ENCODE measurements at regions not wholly inside any gene's neighbourhood (a gene's known extent, or its start where the extent isn't known, plus 50 kb on each side); places are given as distances from the start of the nearest gene placed in this dataset.

DNA sequence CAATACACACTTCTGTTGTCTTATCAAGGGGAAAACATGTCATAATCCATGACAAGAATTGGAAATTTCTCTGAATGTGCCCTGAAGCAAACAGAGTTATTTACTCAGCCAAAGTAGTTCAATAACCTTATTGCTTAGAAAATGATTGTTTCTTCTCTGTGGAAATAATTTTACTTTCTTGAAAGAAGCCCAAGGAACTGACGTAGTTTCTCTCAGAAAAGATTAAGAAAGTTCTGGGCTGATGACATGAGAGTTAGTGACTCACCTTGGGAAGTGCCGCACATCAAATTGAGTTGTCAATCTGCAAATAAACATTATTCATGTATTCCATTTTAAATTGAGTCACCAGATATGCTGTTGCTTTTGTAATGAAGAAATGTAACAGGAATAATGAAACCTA is 418.6 kb upstream of the LRRC4C start:
- Histone ChIP-seq H3K4me1 (ENCODE audit: control insufficient read depth in 2 of 2, insufficient read depth in 2 of 2, low read length in 2 of 2) (no peaks in the 10 kb centered on the region), H3K36me3 (ENCODE audit: control insufficient read depth in 2 of 2, insufficient read depth in 2 of 2, low read length in 2 of 2) (no peaks in the 10 kb centered on the region), H3K9me3 (ENCODE audit: control insufficient read depth in 2 of 2, low read length in 2 of 2) (no peaks in the 10 kb centered on the region), H3K4me3 (ENCODE audit: low read length in 2 of 2) (no peak overlapping the region), H3K9ac (ENCODE audit: low read depth in 1 of 2, low read length in 2 of 2) (no peak overlapping the region), H3K27ac (ENCODE audit: low read depth in 2 of 2, low read length in 2 of 2) (no peak overlapping the region), H3K27me3 (ENCODE audit: control insufficient read depth in 2 of 2, insufficient read depth in 2 of 2, low read length in 2 of 2) (no peaks in the 10 kb centered on the region)

DNA sequence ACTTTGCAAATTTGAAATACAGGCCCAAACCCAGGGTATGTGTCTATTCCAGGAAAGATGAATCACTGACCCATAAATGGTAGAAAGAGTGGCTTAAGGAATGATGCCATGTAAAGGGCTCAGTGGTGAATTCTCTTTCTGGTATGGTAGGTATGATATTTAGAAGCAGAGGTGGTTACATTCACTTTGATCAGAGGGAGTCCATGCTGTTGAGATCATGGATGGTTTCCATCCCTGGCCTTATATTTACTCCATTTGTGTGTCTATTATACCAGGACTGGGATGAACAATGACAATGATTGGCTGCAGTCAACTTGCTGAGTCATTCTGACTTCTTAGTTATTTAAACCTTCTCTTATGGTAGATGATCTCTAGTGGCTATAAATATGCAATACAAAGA is 419.8 kb upstream of the LRRC4C start:
- H3K36me3 ChIP-seq (ENCODE audit: control insufficient read depth in 2 of 2, insufficient read depth in 2 of 2, low read length in 2 of 2) = no peaks in the 10 kb centered on the region
- no peaks in the 10 kb centered on the region for H3K9me3 ChIP-seq (ENCODE audit: control insufficient read depth in 2 of 2, low read length in 2 of 2)
- H3K27ac ChIP-seq (ENCODE audit: low read depth in 2 of 2, low read length in 2 of 2) = no peak overlapping the region
- H3K4me1 ChIP-seq (ENCODE audit: control insufficient read depth in 2 of 2, insufficient read depth in 2 of 2, low read length in 2 of 2) = no peaks in the 10 kb centered on the region
- H3K9ac ChIP-seq (ENCODE audit: low read depth in 1 of 2, low read length in 2 of 2) = no peak overlapping the region
- no peak overlapping the region for H3K4me3 ChIP-seq (ENCODE audit: low read length in 2 of 2)
- H3K27me3 ChIP-seq (ENCODE audit: control insufficient read depth in 2 of 2, insufficient read depth in 2 of 2, low read length in 2 of 2) = no peaks in the 10 kb centered on the region

DNA sequence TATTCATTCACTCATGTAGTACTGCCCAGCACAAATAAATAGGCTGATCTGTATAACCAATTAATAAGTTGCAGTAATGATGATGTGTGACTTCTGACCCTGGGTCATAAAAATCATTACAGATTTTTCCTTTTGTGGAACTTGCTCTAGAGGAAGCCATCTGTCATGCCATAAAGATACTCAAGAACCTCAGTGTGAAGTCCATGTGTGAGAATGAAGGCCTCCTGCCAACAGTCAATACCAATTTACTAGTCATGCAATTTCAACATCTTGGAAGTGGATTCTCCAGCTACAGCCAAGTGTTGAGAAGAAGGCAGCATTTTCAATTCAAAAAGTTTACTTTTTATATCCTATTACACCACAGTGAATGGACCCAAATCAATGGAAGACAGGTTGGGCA is 435.6 kb upstream of the LRRC4C start:
- H3K4me1 ChIP-seq (ENCODE audit: control insufficient read depth in 2 of 2, insufficient read depth in 2 of 2, low read length in 2 of 2) = no peaks in the 10 kb centered on the region
- no peak overlapping the region for H3K27ac ChIP-seq (ENCODE audit: low read depth in 2 of 2, low read length in 2 of 2)
- no peaks in the 10 kb centered on the region for H3K27me3 ChIP-seq (ENCODE audit: control insufficient read depth in 2 of 2, insufficient read depth in 2 of 2, low read length in 2 of 2)
- no peak overlapping the region for H3K4me3 ChIP-seq (ENCODE audit: low read length in 2 of 2)
- H3K36me3 ChIP-seq (ENCODE audit: control insufficient read depth in 2 of 2, insufficient read depth in 2 of 2, low read length in 2 of 2) = no peaks in the 10 kb centered on the region
- H3K9ac ChIP-seq (ENCODE audit: low read depth in 1 of 2, low read length in 2 of 2) = no peak overlapping the region
- no peaks in the 10 kb centered on the region for H3K9me3 ChIP-seq (ENCODE audit: control insufficient read depth in 2 of 2, low read length in 2 of 2)

DNA sequence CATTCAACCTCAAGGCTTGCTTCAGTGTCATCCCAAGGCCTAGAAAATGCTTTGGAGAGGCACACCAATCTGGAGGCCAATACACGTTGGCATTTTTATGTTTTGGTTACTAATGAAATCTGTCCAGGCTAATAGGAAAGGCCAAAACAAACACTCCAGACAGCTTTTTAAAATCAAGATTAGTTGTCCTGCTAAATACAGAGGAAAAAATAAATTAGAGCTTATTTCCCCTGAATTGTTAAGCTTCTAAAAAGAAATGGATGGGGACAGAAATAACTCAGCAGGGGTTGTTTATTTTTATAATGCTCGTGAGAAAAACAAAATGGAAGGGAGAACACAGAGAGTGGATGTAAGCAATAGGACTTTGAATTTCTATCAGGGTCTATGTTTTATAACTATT is 438.5 kb upstream of the LRRC4C start:
- no peaks in the 10 kb centered on the region for H3K27me3 ChIP-seq (ENCODE audit: control insufficient read depth in 2 of 2, insufficient read depth in 2 of 2, low read length in 2 of 2)
- H3K9me3 ChIP-seq (ENCODE audit: control insufficient read depth in 2 of 2, low read length in 2 of 2) = peaks cover 0 to 6% of the 10 kb centered on the region in 2 donors
- no peaks in the 10 kb centered on the region for H3K36me3 ChIP-seq (ENCODE audit: control insufficient read depth in 2 of 2, insufficient read depth in 2 of 2, low read length in 2 of 2)
- H3K9ac ChIP-seq (ENCODE audit: low read depth in 1 of 2, low read length in 2 of 2) = no peak overlapping the region
- no peaks in the 10 kb centered on the region for H3K4me1 ChIP-seq (ENCODE audit: control insufficient read depth in 2 of 2, insufficient read depth in 2 of 2, low read length in 2 of 2)
- H3K4me3 ChIP-seq (ENCODE audit: low read length in 2 of 2) = no peak overlapping the region
- H3K27ac ChIP-seq (ENCODE audit: low read depth in 2 of 2, low read length in 2 of 2) = no peak overlapping the region

DNA sequence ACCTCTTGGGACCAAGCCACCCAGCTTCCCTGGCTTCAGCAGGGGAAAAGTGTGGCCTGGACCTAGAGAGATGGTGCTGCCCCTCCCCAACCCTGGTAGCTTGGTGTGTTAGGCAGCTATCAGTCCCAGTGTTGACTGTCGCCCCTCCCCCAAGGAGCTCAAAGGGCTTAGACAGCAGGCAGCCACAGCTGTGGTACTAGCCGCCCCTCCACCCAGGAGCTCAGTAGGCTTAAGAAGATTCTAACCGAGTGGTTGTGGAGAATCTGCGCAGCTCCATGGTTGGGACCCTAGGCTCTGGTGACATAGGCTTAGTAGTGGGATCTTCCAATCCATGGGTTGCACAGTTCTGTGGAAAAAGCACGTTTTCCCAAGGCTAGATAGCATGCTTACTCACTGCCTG is 458.4 kb upstream of the LRRC4C start:
- H3K9me3 ChIP-seq (ENCODE audit: control insufficient read depth in 2 of 2, low read length in 2 of 2) = peaks cover 0 to 8% of the 10 kb centered on the region in 2 donors
- no peak overlapping the region for H3K4me3 ChIP-seq (ENCODE audit: low read length in 2 of 2)
- H3K27me3 ChIP-seq (ENCODE audit: control insufficient read depth in 2 of 2, insufficient read depth in 2 of 2, low read length in 2 of 2) = no peaks in the 10 kb centered on the region
- H3K27ac ChIP-seq (ENCODE audit: low read depth in 2 of 2, low read length in 2 of 2) = no peak overlapping the region
- no peaks in the 10 kb centered on the region for H3K36me3 ChIP-seq (ENCODE audit: control insufficient read depth in 2 of 2, insufficient read depth in 2 of 2, low read length in 2 of 2)
- H3K4me1 ChIP-seq (ENCODE audit: control insufficient read depth in 2 of 2, insufficient read depth in 2 of 2, low read length in 2 of 2) = no peaks in the 10 kb centered on the region
- H3K9ac ChIP-seq (ENCODE audit: low read depth in 1 of 2, low read length in 2 of 2) = no peak overlapping the region

DNA sequence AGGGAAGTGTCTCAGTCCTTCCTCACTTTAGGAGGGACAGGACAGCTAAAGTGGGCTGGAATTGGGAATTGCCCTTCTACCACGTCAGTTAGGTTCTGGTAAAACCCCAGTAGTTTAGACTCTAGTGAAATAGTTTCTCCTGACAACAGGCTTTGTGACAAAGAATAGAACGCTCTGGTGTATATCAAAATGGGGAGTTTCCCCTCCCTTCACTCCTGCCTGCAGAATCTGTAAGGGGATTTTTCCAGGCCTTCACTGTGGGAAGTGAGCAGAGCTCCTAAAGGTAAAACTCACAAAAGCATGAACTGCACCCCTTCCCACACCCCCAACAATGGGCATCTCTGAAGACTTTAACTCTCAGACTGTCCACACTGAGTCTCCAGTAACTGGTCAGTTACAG is 460.9 kb upstream of the LRRC4C start:
- Histone ChIP-seq H3K27ac (ENCODE audit: low read depth in 2 of 2, low read length in 2 of 2) (no peak overlapping the region), H3K9ac (ENCODE audit: low read depth in 1 of 2, low read length in 2 of 2) (no peak overlapping the region), H3K4me3 (ENCODE audit: low read length in 2 of 2) (no peak overlapping the region), H3K9me3 (ENCODE audit: control insufficient read depth in 2 of 2, low read length in 2 of 2) (peaks cover 0 to 8% of the 10 kb centered on the region in 2 donors), H3K4me1 (ENCODE audit: control insufficient read depth in 2 of 2, insufficient read depth in 2 of 2, low read length in 2 of 2) (no peaks in the 10 kb centered on the region), H3K36me3 (ENCODE audit: control insufficient read depth in 2 of 2, insufficient read depth in 2 of 2, low read length in 2 of 2) (no peaks in the 10 kb centered on the region), H3K27me3 (ENCODE audit: control insufficient read depth in 2 of 2, insufficient read depth in 2 of 2, low read length in 2 of 2) (no peaks in the 10 kb centered on the region)

DNA sequence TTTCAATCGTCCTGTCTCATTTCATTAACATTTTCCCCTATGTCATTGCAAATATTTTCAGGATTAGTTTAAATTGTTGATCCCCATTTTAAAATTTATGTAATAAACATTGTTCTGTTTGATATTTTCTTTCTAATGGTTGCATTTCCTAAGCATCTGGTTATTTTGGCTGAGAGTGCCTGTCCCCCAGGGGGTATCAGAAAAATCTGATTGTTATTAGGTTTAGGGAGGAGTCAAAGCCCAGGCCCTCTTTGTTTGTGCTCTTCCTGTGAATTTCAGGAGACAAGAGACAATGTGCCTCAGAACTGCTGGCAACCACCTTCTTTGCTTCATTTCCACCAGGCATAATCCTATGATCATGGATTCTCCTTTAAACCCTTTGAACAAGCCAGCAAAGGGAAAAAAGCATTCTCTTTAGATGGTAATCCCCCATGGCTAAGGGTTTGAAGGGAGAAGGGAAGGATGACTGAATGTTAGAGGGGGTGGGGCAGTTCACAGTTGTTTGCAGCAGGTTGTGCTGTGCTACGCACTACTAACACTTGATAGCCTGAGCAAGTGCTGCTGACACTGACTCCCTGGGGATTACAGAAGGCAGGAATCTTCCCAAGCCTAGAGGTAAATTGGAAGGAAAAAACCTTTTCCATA is 462.4 kb upstream of the LRRC4C start:
- H3K9ac ChIP-seq (ENCODE audit: low read depth in 1 of 2, low read length in 2 of 2) = no peak overlapping the region
- no peaks in the 10 kb centered on the region for H3K4me1 ChIP-seq (ENCODE audit: control insufficient read depth in 2 of 2, insufficient read depth in 2 of 2, low read length in 2 of 2)
- no peaks in the 10 kb centered on the region for H3K27me3 ChIP-seq (ENCODE audit: control insufficient read depth in 2 of 2, insufficient read depth in 2 of 2, low read length in 2 of 2)
- peaks cover 0 to 8% of the 10 kb centered on the region in 2 donors for H3K9me3 ChIP-seq (ENCODE audit: control insufficient read depth in 2 of 2, low read length in 2 of 2)
- H3K4me3 ChIP-seq (ENCODE audit: low read length in 2 of 2) = no peak overlapping the region
- H3K36me3 ChIP-seq (ENCODE audit: control insufficient read depth in 2 of 2, insufficient read depth in 2 of 2, low read length in 2 of 2) = no peaks in the 10 kb centered on the region
- H3K27ac ChIP-seq (ENCODE audit: low read depth in 2 of 2, low read length in 2 of 2) = no peak overlapping the region

DNA sequence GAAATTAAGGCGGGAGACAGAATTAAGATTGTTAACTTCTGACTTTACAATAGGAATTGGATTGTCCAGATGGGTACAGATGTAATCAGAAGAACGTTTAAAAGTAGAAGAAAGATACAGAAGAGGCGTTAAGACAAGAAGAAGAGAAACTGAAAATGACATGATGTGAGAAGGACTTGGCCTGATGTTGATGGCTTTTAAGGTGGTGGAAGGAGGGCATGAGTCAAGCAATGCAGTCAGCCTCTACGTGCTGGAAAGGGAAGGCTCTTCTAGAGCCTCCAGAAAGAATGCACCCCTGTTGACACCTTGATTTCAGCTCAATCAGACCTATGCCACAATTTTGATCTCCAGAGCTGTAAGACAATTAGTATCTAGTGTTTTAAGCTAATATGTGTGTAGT is 466.9 kb upstream of the LRRC4C start:
- no peaks in the 10 kb centered on the region for H3K36me3 ChIP-seq (ENCODE audit: control insufficient read depth in 2 of 2, insufficient read depth in 2 of 2, low read length in 2 of 2)
- H3K4me1 ChIP-seq (ENCODE audit: control insufficient read depth in 2 of 2, insufficient read depth in 2 of 2, low read length in 2 of 2) = no peaks in the 10 kb centered on the region
- no peak overlapping the region for H3K9ac ChIP-seq (ENCODE audit: low read depth in 1 of 2, low read length in 2 of 2)
- H3K27ac ChIP-seq (ENCODE audit: low read depth in 2 of 2, low read length in 2 of 2) = no peak overlapping the region
- H3K27me3 ChIP-seq (ENCODE audit: control insufficient read depth in 2 of 2, insufficient read depth in 2 of 2, low read length in 2 of 2) = no peaks in the 10 kb centered on the region
- H3K4me3 ChIP-seq (ENCODE audit: low read length in 2 of 2) = no peak overlapping the region
- no peaks in the 10 kb centered on the region for H3K9me3 ChIP-seq (ENCODE audit: control insufficient read depth in 2 of 2, low read length in 2 of 2)

DNA sequence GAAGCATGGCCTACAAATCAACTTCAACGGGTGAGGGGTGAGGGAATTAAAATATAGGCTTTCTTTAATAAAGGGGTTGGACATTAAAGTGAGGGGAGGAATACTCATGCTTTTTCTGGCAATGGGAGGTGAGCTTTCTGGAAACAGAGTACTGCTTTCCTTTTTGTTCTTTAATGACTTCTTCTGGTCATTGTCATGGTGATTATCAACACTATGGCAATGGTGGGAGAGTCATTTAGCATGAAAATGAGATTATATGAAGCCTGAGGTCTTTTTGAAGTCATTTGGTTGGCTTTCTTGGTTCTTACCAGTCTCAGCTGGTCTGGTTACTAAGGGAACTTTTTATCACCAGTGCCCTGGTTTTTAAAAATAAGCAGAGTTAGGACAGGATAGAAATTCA is 475.8 kb upstream of the LRRC4C start:
- H3K27ac ChIP-seq (ENCODE audit: low read depth in 2 of 2, low read length in 2 of 2) = no peak overlapping the region
- no peaks in the 10 kb centered on the region for H3K36me3 ChIP-seq (ENCODE audit: control insufficient read depth in 2 of 2, insufficient read depth in 2 of 2, low read length in 2 of 2)
- no peaks in the 10 kb centered on the region for H3K27me3 ChIP-seq (ENCODE audit: control insufficient read depth in 2 of 2, insufficient read depth in 2 of 2, low read length in 2 of 2)
- no peaks in the 10 kb centered on the region for H3K9me3 ChIP-seq (ENCODE audit: control insufficient read depth in 2 of 2, low read length in 2 of 2)
- H3K4me3 ChIP-seq (ENCODE audit: low read length in 2 of 2) = no peak overlapping the region
- H3K4me1 ChIP-seq (ENCODE audit: control insufficient read depth in 2 of 2, insufficient read depth in 2 of 2, low read length in 2 of 2) = no peaks in the 10 kb centered on the region
- no peak overlapping the region for H3K9ac ChIP-seq (ENCODE audit: low read depth in 1 of 2, low read length in 2 of 2)

DNA sequence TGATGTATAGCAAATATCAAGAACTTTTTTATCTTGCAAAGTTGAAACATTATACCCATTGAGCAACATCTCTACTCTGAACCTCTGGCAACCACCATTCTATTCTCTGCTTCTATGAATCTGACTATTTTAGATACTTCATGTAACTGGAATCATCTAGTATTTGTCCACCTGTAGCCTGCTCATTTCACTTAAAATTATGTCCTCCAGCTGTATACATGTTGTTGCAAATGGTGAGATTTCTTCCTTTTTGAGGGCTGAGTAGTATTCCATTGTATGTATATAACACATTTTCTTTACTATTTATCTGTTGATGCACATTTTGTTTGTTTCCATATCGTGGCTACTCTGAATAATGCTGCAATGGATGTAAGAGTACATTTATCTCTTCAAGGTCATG is 476.3 kb upstream of the LRRC4C start:
- Histone ChIP-seq H3K4me1 (ENCODE audit: control insufficient read depth in 2 of 2, insufficient read depth in 2 of 2, low read length in 2 of 2) (no peaks in the 10 kb centered on the region), H3K27ac (ENCODE audit: low read depth in 2 of 2, low read length in 2 of 2) (no peak overlapping the region), H3K9me3 (ENCODE audit: control insufficient read depth in 2 of 2, low read length in 2 of 2) (no peaks in the 10 kb centered on the region), H3K36me3 (ENCODE audit: control insufficient read depth in 2 of 2, insufficient read depth in 2 of 2, low read length in 2 of 2) (no peaks in the 10 kb centered on the region), H3K4me3 (ENCODE audit: low read length in 2 of 2) (no peak overlapping the region), H3K27me3 (ENCODE audit: control insufficient read depth in 2 of 2, insufficient read depth in 2 of 2, low read length in 2 of 2) (no peaks in the 10 kb centered on the region), H3K9ac (ENCODE audit: low read depth in 1 of 2, low read length in 2 of 2) (no peak overlapping the region)

DNA sequence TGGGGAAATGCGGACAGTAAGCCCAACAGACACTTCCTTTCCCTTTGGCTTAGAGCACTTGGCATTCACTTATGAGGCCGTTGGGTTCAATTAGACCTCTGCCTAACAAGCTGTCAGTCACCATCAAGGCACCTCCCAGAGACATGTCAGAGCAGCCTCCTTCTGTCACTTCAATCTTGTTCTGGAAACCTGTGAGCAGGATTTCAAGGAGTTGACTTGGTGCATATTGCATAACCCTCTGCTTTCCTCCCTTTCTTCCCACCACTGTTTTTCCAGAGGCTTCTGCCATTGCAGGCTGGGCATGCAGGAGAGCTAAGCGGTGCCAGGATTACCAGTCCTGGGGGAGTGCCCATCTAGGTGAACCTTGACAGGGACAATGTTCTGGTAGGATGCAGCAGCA is 484.2 kb upstream of the LRRC4C start:
- no peaks in the 10 kb centered on the region for H3K36me3 ChIP-seq (ENCODE audit: control insufficient read depth in 2 of 2, insufficient read depth in 2 of 2, low read length in 2 of 2)
- no peak overlapping the region for H3K27ac ChIP-seq (ENCODE audit: low read depth in 2 of 2, low read length in 2 of 2)
- H3K4me3 ChIP-seq (ENCODE audit: low read length in 2 of 2) = no peak overlapping the region
- H3K4me1 ChIP-seq (ENCODE audit: control insufficient read depth in 2 of 2, insufficient read depth in 2 of 2, low read length in 2 of 2) = no peaks in the 10 kb centered on the region
- no peak overlapping the region for H3K9ac ChIP-seq (ENCODE audit: low read depth in 1 of 2, low read length in 2 of 2)
- no peaks in the 10 kb centered on the region for H3K27me3 ChIP-seq (ENCODE audit: control insufficient read depth in 2 of 2, insufficient read depth in 2 of 2, low read length in 2 of 2)
- no peaks in the 10 kb centered on the region for H3K9me3 ChIP-seq (ENCODE audit: control insufficient read depth in 2 of 2, low read length in 2 of 2)

Data from mucosa of rectum (tissue), 2 donors.